ENCODE measurements at regions not wholly inside any gene's neighbourhood (a gene's known extent, or its start where the extent isn't known, plus 50 kb on each side); places are given as distances from the start of the nearest gene placed in this dataset.

GRCh38 chr12:46477541-46477940, 105.0 kb upstream of the SLC38A2 start:
- TF ChIP-seq CTCF (IDR thresholded peaks at IDR 0.05) (no peak), POLR2A (IDR thresholded peaks at IDR 0.05) (no peak), POLR2AphosphoS5 (IDR thresholded peaks at IDR 0.05) (no peak)
